Heart left ventricle (tissue), 16 donors: ENCODE measurements at regions not wholly inside any gene's neighbourhood (a gene's known extent, or its start where the extent isn't known, plus 50 kb on each side); places are given as distances from the start of the nearest gene placed in this dataset.

Experiments used
- ATAC-seq, 4 donors: fragments of 200-7000 bp; cut with Tn5 transposase; one replicate each; pipeline ENCODE4 v1.9.1; 2020 to 2022; ENCODE audit warnings: moderate library complexity in 4 of 4, mild to moderate bottlenecking in 3 of 4, moderate number of reproducible peaks in 1 of 4
- DNase-seq, 5 donors: peaks; one replicate each; pipeline ENCODE4 v3.0.0-alpha.2; 2020
- H3K27ac ChIP-seq, 12 donors: fragments of 200-600 bp; sonication (generic) in 4 of 12; one replicate each; pipeline versions ENCODE4 v1.5.0 to v1.8.0; 2016 to 2022; ENCODE audit warnings: mild to moderate bottlenecking in 2 of 12
- H3K27me3 ChIP-seq, 9 donors: fragments of 200-600 bp; sonication (generic) in 2 of 9; one replicate each; pipeline versions ENCODE4 v1.5.1 to v1.8.0; 2016 to 2022; ENCODE audit warnings: mild to moderate bottlenecking in 3 of 9
- H3K36me3 ChIP-seq, 9 donors: fragments of 200-600 bp; sonication (generic) in 2 of 9; one replicate each; pipeline versions ENCODE4 v1.5.0 to v1.8.0; 2018 to 2022; ENCODE audit warnings: mild to moderate bottlenecking in 2 of 9
- H3K4me1 ChIP-seq, 12 donors: fragments of 200-600 bp; sonication (generic) in 4 of 12; one replicate each; pipeline versions ENCODE4 v1.5.0 to v1.8.0; 2016 to 2022; ENCODE audit warnings: mild to moderate bottlenecking in 3 of 12
- H3K4me3 ChIP-seq, 12 donors: fragments of 200-600 bp; sonication (generic) in 4 of 12; one replicate each; pipeline versions ENCODE4 v1.5.0 to v1.8.0; 2017 to 2022; ENCODE audit warnings: mild to moderate bottlenecking in 9 of 12, moderate library complexity in 4 of 12
- H3K9me3 ChIP-seq, 12 donors: fragments of 200-600 bp; sonication (generic) in 4 of 12; one replicate each; pipeline versions ENCODE4 v1.5.0 to v1.8.0; 2016 to 2022; ENCODE audit warnings: mild to moderate bottlenecking in 1 of 12
- POLR2A ChIP-seq, 2 donors: fragments of 450-650 bp; IDR thresholded peaks; one replicate each; pipeline ENCODE4 v1.6.1; 2017; ENCODE audit warnings: antibody characterized with exemption in 2 of 2, mild to moderate bottlenecking in 2 of 2, moderate library complexity in 2 of 2
- WGBS, 4 donors: extraction: QIAGEN DNeasy Blood & Tissue Kit in 2 of 4; methylation state at CpG; one replicate each; pipeline versions ENCODE4 v1.1.5 to v1.1.7; 2013 to 2018; 5-methylcytosine and 5-hydroxymethylcytosine counted together
- intact Hi-C, 10 donors: fragments of 100-400 bp; cut with DNase I; formaldehyde crosslinking; loops; one replicate each; pipeline versions ENCODE4 v1.11.1 to v1.14.2; 2022
- TF ChIP-seq, protein P1 (sequence below), 12 donors: fragments of 200-600 bp; sonication (generic) in 4 of 12; IDR thresholded peaks; one replicate each; pipeline versions ENCODE4 v1.5.0 to v1.8.0; 2018 to 2022; ENCODE audit warnings: antibody characterized with exemption in 12 of 12, mild to moderate bottlenecking in 5 of 12
- donor health status: ischemic (EF 13 %, LVEDD 7.1; RV severe dilation, severe dysfunction).
- donor health status: healthy with polysubstance abuse.
- donor health status: DM: no; HTN: yes; CAD: no.
- donor health status: DM: no; HTN: no; CAD: no.
- donor health status: ischemic (EF 25% LVEDD 6.9; RV normal size, moderate dysfunction).
- donor health status: ischemic (EF 25% LVEDD 5.7; RV mildly dilated, moderate dysfunction).
- donor health status: healthy.
- donor health status: DM: yes; HTN: yes; CAD: no.
- donor health status: ischemic (EF 35%, LVEDD 5.7; RV mildly dilated, moderate dysfunction).
- donor health status: nonischemic (EF 11% LVEDD 7.7; RV severe dilation, severe dysfunction).
- donor health status: DM: yes; HTN: yes; CAD: no.
- donor health status: PGD.
- donor health status: ischemic (EF 29% LVEDD 5.4; RV normal size, mild dysfunction).
- donor health status: nonischemic (EF 23%, LVEDD 6.1; RV moderate dilation, normal function).

DNA sequence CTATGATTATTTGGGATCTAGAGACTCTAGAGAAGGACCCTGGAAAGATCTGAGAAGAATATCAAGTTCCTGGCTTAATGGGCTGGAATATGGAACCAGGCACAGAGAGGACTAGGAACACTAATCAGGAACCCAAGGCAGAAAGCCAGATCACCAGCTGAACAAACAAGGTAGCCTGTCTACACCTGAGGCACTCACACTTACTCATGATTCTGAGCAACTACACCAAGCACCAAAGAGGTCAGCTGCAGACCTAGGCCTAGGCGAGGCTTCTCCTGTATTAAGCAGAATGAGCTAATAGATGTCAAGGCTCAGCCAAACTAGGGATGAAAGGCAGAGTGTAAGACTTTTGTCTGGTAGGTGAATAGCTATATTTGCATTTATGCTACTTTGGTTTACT lies 368.1 kb downstream of the LTN1 start:
- DNase-seq (no peak), ATAC-seq (no peak)
- H3K4me3 ChIP-seq, result no peak overlapping the region
- TF ChIP-seq, protein P1, sequence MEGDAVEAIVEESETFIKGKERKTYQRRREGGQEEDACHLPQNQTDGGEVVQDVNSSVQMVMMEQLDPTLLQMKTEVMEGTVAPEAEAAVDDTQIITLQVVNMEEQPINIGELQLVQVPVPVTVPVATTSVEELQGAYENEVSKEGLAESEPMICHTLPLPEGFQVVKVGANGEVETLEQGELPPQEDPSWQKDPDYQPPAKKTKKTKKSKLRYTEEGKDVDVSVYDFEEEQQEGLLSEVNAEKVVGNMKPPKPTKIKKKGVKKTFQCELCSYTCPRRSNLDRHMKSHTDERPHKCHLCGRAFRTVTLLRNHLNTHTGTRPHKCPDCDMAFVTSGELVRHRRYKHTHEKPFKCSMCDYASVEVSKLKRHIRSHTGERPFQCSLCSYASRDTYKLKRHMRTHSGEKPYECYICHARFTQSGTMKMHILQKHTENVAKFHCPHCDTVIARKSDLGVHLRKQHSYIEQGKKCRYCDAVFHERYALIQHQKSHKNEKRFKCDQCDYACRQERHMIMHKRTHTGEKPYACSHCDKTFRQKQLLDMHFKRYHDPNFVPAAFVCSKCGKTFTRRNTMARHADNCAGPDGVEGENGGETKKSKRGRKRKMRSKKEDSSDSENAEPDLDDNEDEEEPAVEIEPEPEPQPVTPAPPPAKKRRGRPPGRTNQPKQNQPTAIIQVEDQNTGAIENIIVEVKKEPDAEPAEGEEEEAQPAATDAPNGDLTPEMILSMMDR (IDR thresholded peaks at IDR 0.05), result no peak
- TF ChIP-seq POLR2A (IDR thresholded peaks at IDR 0.05), result no peak
- intact Hi-C loops, result no loop called here
- no peaks in the 10 kb centered on the region for H3K36me3 ChIP-seq
- peaks cover 0 to 5% (median 0%) of the 10 kb centered on the region in 12 donors for H3K4me1 ChIP-seq
- 89 to 100% (median 96%) methylated on average over 1 of the region's 1 CpG for WGBS, 4 donors
- H3K9me3 ChIP-seq, result peaks cover 0 to 14% (median 0%) of the 10 kb centered on the region in 12 donors
- H3K27me3 ChIP-seq, result no peaks in the 10 kb centered on the region
- no peak overlapping the region for H3K27ac ChIP-seq

DNA sequence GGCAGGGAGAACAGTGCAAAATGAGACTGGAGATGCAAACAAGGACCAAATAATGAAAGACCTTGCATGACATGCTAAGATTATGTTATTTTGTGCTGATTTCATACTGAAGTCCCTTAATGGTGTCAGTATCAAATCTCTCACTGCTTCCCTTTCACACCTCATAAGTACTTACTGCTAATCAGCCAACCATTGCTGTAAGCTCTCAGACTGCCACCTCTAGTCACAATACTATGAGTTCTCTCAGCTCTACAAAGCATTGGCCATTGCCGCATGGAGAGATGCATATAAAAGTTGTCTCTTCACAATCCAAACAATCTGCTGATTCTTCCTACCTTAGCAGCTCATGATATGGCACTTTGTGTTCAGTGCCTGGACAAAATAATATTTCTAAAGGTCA lies 375.4 kb downstream of the LTN1 start:
- ATAC-seq (peak in 2 of 4 donors; percentile 26 to 34), DNase-seq (no peak)
- no peak for TF ChIP-seq POLR2A (IDR thresholded peaks at IDR 0.05)
- TF ChIP-seq, protein P1 (IDR thresholded peaks at IDR 0.05), result no peak
- Histone ChIP-seq H3K27me3 (no peaks in the 10 kb centered on the region), H3K36me3 (no peaks in the 10 kb centered on the region), H3K4me1 (peaks cover 0 to 6% (median 0%) of the 10 kb centered on the region in 12 donors), H3K27ac (no peak overlapping the region), H3K9me3 (peaks cover 0 to under 1% (median 0%) of the 10 kb centered on the region in 12 donors), H3K4me3 (no peak overlapping the region)
- intact Hi-C loops, result no loop called here
- 74 to 87% (median 84%) methylated on average over 1 of the region's 1 CpG for WGBS, 4 donors

DNA sequence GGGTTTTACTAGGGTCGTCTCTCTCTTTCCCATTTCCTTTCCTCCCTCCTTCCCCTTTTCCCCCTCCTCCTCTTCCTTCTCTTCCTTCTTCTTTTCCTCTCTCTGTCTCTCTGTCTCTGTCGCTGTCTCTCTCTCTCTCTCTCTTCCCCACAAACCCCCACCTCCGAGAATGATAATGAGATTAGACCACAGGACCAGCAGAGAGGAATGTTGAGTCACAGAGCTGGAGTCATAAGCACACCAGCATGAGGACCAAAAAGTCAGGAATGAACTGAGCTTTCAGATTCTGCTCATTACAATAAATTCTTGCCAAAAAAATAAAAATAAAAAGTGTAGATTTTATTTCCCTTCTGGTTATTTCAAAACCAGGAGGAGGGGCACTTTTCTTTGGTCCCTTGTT lies 377.4 kb downstream of the LTN1 start:
- TF ChIP-seq POLR2A (IDR thresholded peaks at IDR 0.05), result no peak
- TF ChIP-seq, protein P1 (IDR thresholded peaks at IDR 0.05), result no peak
- Histone ChIP-seq H3K27me3 (no peaks in the 10 kb centered on the region), H3K9me3 (peaks cover 0 to 4% (median 0%) of the 10 kb centered on the region in 12 donors), H3K36me3 (no peaks in the 10 kb centered on the region), H3K4me3 (no peak overlapping the region), H3K27ac (no peak overlapping the region), H3K4me1 (peaks cover 0 to 6% (median 0%) of the 10 kb centered on the region in 12 donors)
- DNase-seq (no peak), ATAC-seq (no peak)
- intact Hi-C loops, result no loop called here
- WGBS, 4 donors, result 61 to 74% (median 68%) methylated on average over 3 of the region's 3 CpGs

DNA sequence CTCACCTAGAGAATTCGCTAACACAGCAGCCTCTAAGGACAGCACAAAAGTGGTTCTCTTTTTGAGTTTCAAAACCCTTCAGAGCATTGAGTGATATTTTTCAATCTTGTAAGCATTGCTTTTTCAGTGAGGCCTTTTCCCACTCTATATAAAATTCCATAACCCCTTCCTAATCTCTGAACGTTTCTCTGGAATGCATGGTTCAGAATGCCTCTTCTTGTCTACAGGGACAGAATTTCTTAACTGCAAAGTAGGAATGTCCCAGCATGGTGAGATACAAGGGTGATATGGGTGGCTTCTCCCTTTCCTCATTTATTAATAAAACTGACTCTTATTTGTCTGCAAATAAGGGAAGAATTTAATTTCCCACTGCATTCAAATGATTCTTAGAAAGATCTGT lies 377.9 kb downstream of the LTN1 start:
- H3K4me3 ChIP-seq, result no peak overlapping the region
- 55 to 66% (median 61%) methylated on average over 2 of the region's 2 CpGs for WGBS, 4 donors
- peaks cover 0 to 6% (median 0%) of the 10 kb centered on the region in 12 donors for H3K4me1 ChIP-seq
- no peaks in the 10 kb centered on the region for H3K36me3 ChIP-seq
- H3K9me3 ChIP-seq, result peaks cover 0 to 9% (median 0%) of the 10 kb centered on the region in 12 donors
- no peak for ATAC-seq
- H3K27me3 ChIP-seq, result no peaks in the 10 kb centered on the region
- intact Hi-C loops, result no loop called here
- no peak for TF ChIP-seq POLR2A (IDR thresholded peaks at IDR 0.05)
- TF ChIP-seq, protein P1 (IDR thresholded peaks at IDR 0.05), result no peak
- no peak for DNase-seq
- no peak overlapping the region for H3K27ac ChIP-seq
